Endothelial cell of umbilical vein (primary cell): ENCODE measurements at regions not wholly inside any gene's neighbourhood (a gene's known extent, or its start where the extent isn't known, plus 50 kb on each side); places are given as distances from the start of the nearest gene placed in this dataset.

ENCODE experiments used
- BruUV-seq: library from RNA; stranded (reverse); fragments of 400-500 nt; replicated peaks from 2 replicates; lab custom pipeline; 2021; lab: Mats Ljungman, UMichigan
- CTCF ChIA-PET: fragments of 300-600, 350-600 bp; sonication (Branson Sonifier 250); formaldehyde crosslinking; loops from one replicate; lab custom pipeline; 2021; ENCODE audit warnings: antibody characterized with exemption, inconsistent platforms; lab: Charles Lee
- POLR2A ChIA-PET: fragments of 300-600, 350-600 bp; sonication (Branson Sonifier 250); formaldehyde crosslinking; loops from one replicate; lab custom pipeline; 2021; ENCODE audit warnings: antibody characterized with exemption, inconsistent platforms; lab: Charles Lee
- DNase-seq: peaks from one replicate; pipeline ENCODE4 v3.0.0-alpha.2; 2011; ENCODE audit warnings: low read depth, low spot score
- FAIRE-seq: peaks from 2 replicates; lab custom pipeline; 2011; peaks lifted over from hg19 to GRCh38; lab: Jason Lieb, UNC
- H2AFZ ChIP-seq: 2 replicates; pipeline ENCODE4 v1.6.0; 2012; ENCODE audit warnings: low read depth, low read length, control low read depth, inconsistent platforms
- H3K27ac ChIP-seq: 2 replicates; pipeline ENCODE4 v1.5.1; 2011; ENCODE audit warnings: low read depth, mild to moderate bottlenecking, control low read depth, low read length, moderate library complexity; ENCODE audit not compliant: insufficient read depth
- H3K27me3 ChIP-seq, 2 experiments: 2 replicates each; pipeline versions ENCODE4 v1.6.0 to v1.6.1; 2011; ENCODE audit warnings: low read length in 2 of 2, mixed read lengths in 1 of 2; ENCODE audit not compliant: control insufficient read depth in 2 of 2, insufficient read depth in 2 of 2
- H3K36me3 ChIP-seq, 2 experiments: 2 replicates in 1 of 2; 3 replicates in 1 of 2; pipeline ENCODE4 v1.5.1; 2011; ENCODE audit warnings: low read length in 2 of 2, mild to moderate bottlenecking in 1 of 2, moderate library complexity in 1 of 2; ENCODE audit not compliant: control insufficient read depth in 2 of 2, insufficient read depth in 2 of 2; ENCODE audit errors: extremely low read depth in 1 of 2
- H3K4me1 ChIP-seq: 3 replicates; pipeline ENCODE4 v1.5.1; 2011; ENCODE audit warnings: mild to moderate bottlenecking, low read length; ENCODE audit not compliant: control insufficient read depth, insufficient read depth; ENCODE audit errors: extremely low read depth
- H3K4me2 ChIP-seq: 2 replicates; pipeline ENCODE4 v1.6.1; 2011; ENCODE audit warnings: low read length, control low read depth, mixed read lengths; ENCODE audit not compliant: insufficient read depth
- H3K4me3 ChIP-seq, 3 experiments: fragments of 200-600 bp in 1 of 3; sonication (generic), shearing (Covaris generic) in 1 of 3; replicated peaks in 1 of 3; 2 replicates each; pipeline ENCODE4 v1.5.1; 2011 to 2016; ENCODE audit warnings: control low read depth in 3 of 3, low read length in 3 of 3, mild to moderate bottlenecking in 2 of 3, inconsistent platforms in 1 of 3, low read depth in 1 of 3, moderate library complexity in 1 of 3; ENCODE audit not compliant: insufficient read depth in 1 of 3
- H3K79me2 ChIP-seq: 2 replicates; pipeline ENCODE4 v1.6.0; 2012; ENCODE audit warnings: low read length, inconsistent platforms; ENCODE audit not compliant: control insufficient read depth, insufficient read depth
- H3K9ac ChIP-seq: replicated peaks from 2 replicates; pipeline ENCODE3; 2011; ENCODE audit warnings: low read length, control low read depth; ENCODE audit not compliant: insufficient read depth; ENCODE audit errors: extremely low read depth
- H3K9me1 ChIP-seq: replicated peaks from 3 replicates; pipeline ENCODE4 v1.6.0; 2011; ENCODE audit warnings: mild to moderate bottlenecking, low read length; ENCODE audit not compliant: control insufficient read depth, insufficient read depth; ENCODE audit errors: extremely low read depth
- H3K9me3 ChIP-seq: replicated peaks from 2 replicates; pipeline ENCODE4 v1.5.1; 2012; ENCODE audit warnings: low read length, inconsistent platforms; ENCODE audit not compliant: control insufficient read depth, insufficient read depth
- H4K20me1 ChIP-seq: replicated peaks from 2 replicates; pipeline ENCODE3; 2011; ENCODE audit warnings: mild to moderate bottlenecking, low read length; ENCODE audit not compliant: control insufficient read depth, insufficient read depth; ENCODE audit errors: extremely low read depth
- FOS ChIP-seq: IDR thresholded peaks from 2 replicates; pipeline ENCODE4 v1.6.1; 2011; ENCODE audit warnings: mild to moderate bottlenecking, low read length, moderate library complexity, borderline replicate concordance; ENCODE audit not compliant: insufficient read depth
- GATA2 ChIP-seq: IDR thresholded peaks from 2 replicates; pipeline ENCODE4 v1.7.0; 2011; ENCODE audit warnings: low read depth, mild to moderate bottlenecking, moderate library complexity, mixed read lengths, low read length; ENCODE audit not compliant: insufficient read length, insufficient read depth
- JUN ChIP-seq: IDR thresholded peaks from 2 replicates; pipeline ENCODE4 v1.6.1; 2011; ENCODE audit warnings: borderline replicate concordance, low read depth; ENCODE audit not compliant: insufficient read length, insufficient read depth
- MYC ChIP-seq: IDR thresholded peaks from one replicate; pipeline ENCODE4 v1.6.1; 2011; ENCODE audit warnings: mild to moderate bottlenecking, low read depth, low read length
- POLR2A ChIP-seq: IDR thresholded peaks from 2 replicates; pipeline ENCODE4 v1.6.1; 2012; ENCODE audit warnings: low read depth, mild to moderate bottlenecking, control low read depth, low read length
- POLR2AphosphoS5 ChIP-seq: IDR thresholded peaks from 2 replicates; pipeline ENCODE4 v1.6.1; 2012; ENCODE audit warnings: low read depth, mild to moderate bottlenecking, control low read depth, low read length, moderate library complexity; ENCODE audit not compliant: insufficient read depth
- dilution Hi-C: fragments of 300-500 bp; cut with MboI; formaldehyde crosslinking; loops from one replicate; pipeline ENCODE4 v1.15.0; 2019; ENCODE audit warnings: low sequenced_read_pairs; ENCODE audit not compliant: extremely low pct_ligation_motif_present
- intact Hi-C: fragments of 100-400 bp; cut with micrococcal nuclease; formaldehyde crosslinking; loops from one replicate; pipeline ENCODE4 v1.10.0; 2022
- TF ChIP-seq, protein P1 (sequence below): IDR thresholded peaks from 2 replicates; pipeline ENCODE4 v1.6.1; 2011; ENCODE audit not compliant: insufficient read depth, insufficient read length
- TF ChIP-seq, protein P2 (sequence below), 2 donors: IDR thresholded peaks; 1 replicate in 1 of 2; 2 replicates in 1 of 2; pipeline ENCODE4 v1.5.1; 2011; ENCODE audit warnings: low read length in 2 of 2, mild to moderate bottlenecking in 2 of 2, moderate library complexity in 2 of 2, control low read depth in 1 of 2, inconsistent platforms in 1 of 2, low read depth in 1 of 2; ENCODE audit not compliant: insufficient read depth in 1 of 2; ENCODE audit errors: extremely low read depth in 1 of 2

GRCh38 chr19:29266001-29266400 is 53.0 kb upstream of the UQCRFS1 start:
- no peak overlapping the region for H3K4me3 ChIP-seq
- no peak for FAIRE-seq
- no peaks in the 10 kb centered on the region for H3K27me3 ChIP-seq
- dilution Hi-C loops: no loop called here
- no peaks in the 10 kb centered on the region for H3K4me1 ChIP-seq
- no peak overlapping the region for H3K9ac ChIP-seq
- DNase-seq: no peak
- H4K20me1 ChIP-seq: no peaks in the 10 kb centered on the region
- no peaks in the 10 kb centered on the region for H3K9me3 ChIP-seq
- H3K9me1 ChIP-seq: no peaks in the 10 kb centered on the region
- ChIA-PET CTCF (no interaction called here), POLR2A (no interaction called here)
- no peaks in the 10 kb centered on the region for H3K36me3 ChIP-seq
- BruUV-seq: no TSS peak
- H3K79me2 ChIP-seq: no peaks in the 10 kb centered on the region
- intact Hi-C loops: no loop called here
- no peak overlapping the region for H3K27ac ChIP-seq
- no peak overlapping the region for H3K4me2 ChIP-seq
- no peak overlapping the region for H2AFZ ChIP-seq
- TF ChIP-seq FOS (no peak), POLR2AphosphoS5 (no peak), GATA2 (no peak), POLR2A (no peak), MYC (no peak), JUN (no peak)
- TF ChIP-seq, protein P1, sequence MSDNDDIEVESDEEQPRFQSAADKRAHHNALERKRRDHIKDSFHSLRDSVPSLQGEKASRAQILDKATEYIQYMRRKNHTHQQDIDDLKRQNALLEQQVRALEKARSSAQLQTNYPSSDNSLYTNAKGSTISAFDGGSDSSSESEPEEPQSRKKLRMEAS: no peak
- TF ChIP-seq, protein P2, sequence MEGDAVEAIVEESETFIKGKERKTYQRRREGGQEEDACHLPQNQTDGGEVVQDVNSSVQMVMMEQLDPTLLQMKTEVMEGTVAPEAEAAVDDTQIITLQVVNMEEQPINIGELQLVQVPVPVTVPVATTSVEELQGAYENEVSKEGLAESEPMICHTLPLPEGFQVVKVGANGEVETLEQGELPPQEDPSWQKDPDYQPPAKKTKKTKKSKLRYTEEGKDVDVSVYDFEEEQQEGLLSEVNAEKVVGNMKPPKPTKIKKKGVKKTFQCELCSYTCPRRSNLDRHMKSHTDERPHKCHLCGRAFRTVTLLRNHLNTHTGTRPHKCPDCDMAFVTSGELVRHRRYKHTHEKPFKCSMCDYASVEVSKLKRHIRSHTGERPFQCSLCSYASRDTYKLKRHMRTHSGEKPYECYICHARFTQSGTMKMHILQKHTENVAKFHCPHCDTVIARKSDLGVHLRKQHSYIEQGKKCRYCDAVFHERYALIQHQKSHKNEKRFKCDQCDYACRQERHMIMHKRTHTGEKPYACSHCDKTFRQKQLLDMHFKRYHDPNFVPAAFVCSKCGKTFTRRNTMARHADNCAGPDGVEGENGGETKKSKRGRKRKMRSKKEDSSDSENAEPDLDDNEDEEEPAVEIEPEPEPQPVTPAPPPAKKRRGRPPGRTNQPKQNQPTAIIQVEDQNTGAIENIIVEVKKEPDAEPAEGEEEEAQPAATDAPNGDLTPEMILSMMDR (IDR thresholded peaks at IDR 0.05; ENCODE audit: extremely low read depth in 1 of 2, insufficient read depth in 1 of 2, low read depth in 1 of 2, low read length in 2 of 2): no peak
